HG02798 (cell line): ENCODE measurements at regions not wholly inside any gene's neighbourhood (a gene's known extent, or its start where the extent isn't known, plus 50 kb on each side); places are given as distances from the start of the nearest gene placed in this dataset.
"Not testable (repeated sequence)": the region's sequence is repeated elsewhere in the genome, so short reads cannot be mapped to it uniquely, and the experiment has no call there.

Experiments
- ATAC-seq: cut with Tn5 transposase; IDR thresholded peaks from one replicate; pipeline ENCODE4 v1.9.1; 2021; ENCODE audit warnings: mild to moderate bottlenecking; ENCODE audit not compliant: unreplicated experiment, poor library complexity

DNA sequence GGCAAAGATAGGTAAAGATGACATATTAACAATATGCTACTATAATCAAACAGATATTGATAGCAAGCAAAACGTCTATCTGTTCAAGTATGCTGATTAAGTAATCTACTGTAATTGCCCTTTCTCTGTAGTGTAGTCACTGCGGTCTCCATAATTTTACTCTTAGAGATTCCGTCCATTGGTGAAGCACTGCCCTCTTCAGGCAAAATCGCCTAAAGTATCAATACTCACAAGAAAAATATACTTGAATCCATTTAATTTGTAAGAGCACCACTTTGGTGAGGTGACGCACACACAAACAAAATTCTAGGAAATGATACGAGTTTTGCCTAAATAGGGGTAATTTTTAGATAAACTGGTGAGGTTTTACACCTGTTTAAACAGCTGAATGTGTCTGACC, 434.6 kb upstream of the CHRM3 start:
- no peak for ATAC-seq

DNA sequence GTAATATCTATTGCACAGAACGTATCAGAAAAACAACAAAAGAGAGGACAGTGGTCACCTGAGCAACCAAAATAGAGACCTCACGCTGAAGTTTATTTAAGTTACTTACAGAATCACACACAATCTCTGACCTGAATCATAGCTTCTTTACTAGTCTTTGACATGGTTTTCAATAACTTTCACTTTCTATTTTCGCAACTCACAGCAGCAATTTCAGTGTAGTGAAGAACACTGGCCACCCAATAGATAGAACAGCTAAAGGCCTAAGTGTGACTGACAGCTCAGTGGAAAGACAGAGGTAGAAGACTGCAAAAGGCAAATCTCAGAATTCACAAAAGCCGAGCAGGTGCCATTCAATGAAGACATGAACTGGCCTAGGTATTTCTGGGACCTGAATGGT, 435.6 kb upstream of the CHRM3 start:
- no peak for ATAC-seq

DNA sequence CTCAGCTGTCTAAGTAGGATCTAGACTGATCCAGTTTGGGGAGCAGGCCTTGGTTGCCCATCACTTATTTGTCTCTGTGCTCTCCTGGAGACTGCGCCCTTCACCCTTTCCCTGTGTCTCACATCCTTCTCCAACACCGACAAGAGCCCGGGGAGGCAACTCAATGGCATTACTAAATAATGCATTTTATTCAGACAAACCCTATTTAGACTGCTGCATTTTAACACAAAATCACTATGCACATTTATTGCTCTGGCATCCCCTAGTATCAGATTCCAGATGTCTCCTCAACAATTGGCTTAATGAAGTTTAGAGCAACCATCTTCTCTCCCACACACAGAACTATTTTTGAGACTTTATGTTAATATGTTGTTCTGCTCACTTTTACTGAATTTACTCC, 436.4 kb upstream of the CHRM3 start:
- no peak for ATAC-seq

DNA sequence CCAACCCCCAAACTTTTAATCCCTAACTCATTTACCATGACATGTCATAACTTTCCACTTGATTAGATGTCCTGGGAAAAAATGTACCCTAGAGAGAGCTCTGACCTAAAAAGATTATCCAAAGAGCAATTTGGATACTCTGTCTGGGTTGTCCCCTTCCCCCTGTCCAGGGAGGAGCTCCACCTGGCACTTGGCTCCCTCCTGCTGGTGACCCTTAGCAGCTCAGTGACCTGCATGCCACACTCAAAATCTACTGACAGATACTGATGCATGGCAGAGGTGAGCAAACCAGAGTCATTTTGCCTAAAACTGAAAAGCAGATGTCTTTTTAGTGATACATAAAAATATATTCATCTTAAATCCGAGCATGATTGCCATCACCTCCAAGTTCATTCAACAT, 442.3 kb upstream of the CHRM3 start:
- no peak for ATAC-seq

DNA sequence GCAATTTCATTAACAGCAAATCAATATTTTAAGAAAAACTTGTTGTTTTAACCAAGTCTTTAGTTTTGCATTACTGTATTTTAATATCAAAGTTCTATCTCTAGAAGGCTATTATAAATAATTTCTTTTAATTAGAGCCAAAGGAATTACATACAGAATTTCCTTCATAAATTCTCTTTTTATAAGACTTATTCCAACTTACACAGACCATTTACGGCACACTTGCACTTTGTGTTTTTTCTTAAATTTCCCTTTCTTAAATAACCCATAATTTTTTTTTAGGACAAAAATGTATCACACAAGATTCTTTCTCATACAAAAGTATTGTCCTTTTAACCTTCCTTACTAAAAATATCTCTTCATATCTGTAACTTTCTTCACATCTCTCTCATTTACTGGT, 458.5 kb upstream of the CHRM3 start:
- ATAC-seq: no peak

DNA sequence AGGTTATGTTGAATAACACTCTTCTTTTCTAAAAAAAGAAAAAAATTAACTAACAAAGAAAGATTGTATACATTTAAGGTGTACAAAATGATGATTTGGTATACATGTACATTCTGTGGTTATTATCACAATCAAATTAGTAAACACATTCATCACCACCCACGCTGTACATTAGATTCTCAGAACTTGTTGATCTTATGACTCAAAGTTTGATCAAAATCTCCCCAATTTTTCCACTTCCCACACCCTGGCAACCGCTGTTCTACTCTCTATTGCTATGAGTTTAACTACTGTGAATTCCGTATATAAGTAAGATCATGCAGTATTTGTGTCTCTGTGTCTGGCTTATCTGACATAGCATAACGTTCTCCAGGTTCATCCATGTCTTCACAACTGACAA, 469.5 kb upstream of the CHRM3 start:
- ATAC-seq: no peak

DNA sequence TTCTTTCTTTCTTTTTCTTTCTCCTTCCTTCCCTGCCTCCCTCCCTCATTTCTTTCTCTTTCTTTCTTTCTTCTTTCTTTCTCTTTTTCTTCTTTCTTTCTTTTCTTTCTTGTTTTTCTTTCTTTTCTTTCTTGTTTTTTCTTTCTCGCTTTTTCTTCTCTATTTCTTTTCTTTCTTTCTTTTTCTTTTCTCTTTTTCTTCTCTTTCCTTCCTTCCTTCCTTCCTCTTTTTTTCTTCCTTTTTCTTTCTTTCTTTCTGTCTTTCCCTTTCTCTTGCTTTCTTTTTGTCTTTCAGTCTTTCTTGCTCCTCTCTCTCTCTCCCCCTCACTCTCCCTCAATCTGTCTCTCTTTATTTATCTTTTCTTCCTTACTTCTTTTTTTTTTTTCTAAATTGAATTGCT, 472.0 kb upstream of the CHRM3 start:
- ATAC-seq: no peak

DNA sequence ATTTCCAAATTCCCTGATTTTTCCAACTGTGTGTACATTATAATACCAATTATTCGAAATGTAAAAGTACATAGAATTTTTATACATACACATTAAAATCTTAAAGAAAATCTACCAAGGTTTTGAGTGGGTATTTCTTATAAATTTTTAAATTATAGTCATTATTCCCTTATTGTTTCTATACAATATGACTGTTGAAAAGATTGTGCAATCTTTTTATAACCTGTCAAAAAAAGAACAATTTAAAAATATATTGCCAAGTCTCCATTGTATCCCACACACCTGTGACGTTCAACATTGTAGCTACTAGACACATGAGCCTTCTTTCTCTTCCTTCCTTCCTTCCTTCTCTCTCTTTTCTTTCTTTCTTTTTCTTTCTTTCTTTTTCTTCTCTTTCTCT, 473.2 kb upstream of the CHRM3 start:
- ATAC-seq: no peak

DNA sequence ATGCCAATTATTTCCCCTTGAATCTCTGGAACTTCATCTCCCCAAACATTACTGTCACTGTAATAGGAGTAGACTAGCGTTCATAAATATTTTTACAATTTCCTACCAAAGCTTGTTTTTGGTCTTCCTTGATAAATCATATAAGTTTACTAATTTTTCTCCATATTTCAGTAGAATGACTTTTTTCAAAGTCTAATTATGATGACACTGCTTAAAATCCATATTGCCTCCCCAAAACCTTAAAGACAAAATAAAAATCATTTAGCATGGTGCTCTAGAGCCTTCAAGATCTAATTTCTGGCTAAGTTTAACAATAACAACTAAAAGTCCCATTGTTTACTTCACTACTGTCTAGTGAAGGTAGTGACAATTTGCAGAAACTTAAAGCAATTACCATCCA, 474.2 kb upstream of the CHRM3 start:
- ATAC-seq: no peak

DNA sequence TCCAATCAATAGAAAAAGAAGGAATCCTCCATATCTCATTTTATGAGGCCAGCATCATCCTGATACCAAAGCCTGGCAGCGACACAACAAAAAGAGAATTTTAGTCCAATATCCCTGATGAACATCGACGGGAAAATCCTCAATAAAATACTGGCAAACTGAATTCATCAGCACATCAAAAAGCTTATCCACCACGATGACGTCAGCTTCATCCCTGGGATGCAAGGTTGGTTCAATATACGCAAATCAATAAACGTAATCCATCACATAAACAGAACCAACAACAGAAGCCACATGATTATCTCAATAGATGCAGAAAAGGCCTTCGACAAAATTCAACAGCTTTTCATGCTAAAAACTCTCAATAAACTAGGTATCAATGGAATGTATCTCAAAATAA, 483.6 kb upstream of the CHRM3 start:
- ATAC-seq: not testable (repeated sequence)

DNA sequence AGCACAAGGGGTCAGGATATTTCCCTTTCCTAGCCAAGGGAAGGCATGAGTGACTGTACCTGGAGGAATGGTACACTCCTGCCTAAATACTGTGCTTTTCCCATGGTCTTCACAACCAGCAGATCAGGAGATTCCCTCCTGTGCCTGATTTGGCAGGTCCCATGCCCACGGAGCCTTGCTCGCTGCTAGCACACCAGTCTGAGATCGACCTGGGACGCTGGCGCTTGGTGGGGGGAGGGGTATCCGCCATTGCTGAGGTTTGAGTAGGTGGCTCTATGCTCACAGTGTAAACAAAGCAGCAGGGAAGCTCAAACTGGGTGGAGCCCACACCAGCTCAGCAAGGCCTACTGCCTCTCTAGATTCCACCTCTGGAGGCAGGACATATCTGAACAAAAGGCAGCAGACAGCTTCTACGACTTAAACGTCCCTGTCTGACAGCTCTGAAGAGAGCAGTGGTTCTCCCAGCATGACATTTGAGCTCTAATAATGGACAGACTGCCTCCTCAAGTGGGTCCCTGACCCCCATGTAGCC, 486.0 kb upstream of the CHRM3 start:
- no peak for ATAC-seq

DNA sequence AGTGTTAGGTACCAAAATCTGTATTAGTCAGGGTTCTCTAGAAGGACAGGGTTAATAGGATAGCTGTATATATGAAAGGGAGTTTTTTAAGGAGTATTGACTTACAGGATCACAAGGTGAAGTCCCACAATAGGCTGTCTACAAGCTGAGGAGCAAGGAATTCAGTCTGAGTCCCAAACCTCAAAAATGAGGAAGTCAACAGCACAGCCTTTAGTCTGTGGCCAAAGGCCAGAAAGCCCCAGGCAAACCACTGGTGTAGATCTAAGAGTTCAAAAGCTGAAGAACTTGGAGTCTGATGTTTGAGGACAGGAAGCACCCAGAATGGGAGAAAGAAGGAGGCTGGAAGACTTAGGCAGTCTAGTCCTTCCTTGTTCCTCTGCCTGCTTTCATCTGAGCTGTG, 487.5 kb upstream of the CHRM3 start:
- no peak for ATAC-seq

DNA sequence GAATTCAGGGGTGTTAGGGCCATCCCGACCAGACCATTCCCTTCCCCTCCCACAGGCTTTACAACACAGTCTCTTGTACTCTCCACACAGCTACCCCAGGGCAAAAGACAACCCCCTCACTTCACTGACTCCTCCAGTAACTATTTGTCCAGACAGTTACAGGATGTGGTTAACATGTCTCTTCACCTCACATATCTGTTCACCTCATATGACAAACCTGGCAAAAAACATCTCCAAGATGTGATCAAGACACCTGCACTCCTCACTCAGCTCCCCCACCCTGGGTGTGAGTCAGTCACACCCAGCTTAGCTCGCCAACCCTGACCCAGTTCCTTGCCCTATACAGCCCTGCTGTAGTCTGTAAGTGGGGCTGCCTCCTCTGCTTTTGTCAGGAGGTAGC, 490.5 kb upstream of the CHRM3 start:
- no peak for ATAC-seq

DNA sequence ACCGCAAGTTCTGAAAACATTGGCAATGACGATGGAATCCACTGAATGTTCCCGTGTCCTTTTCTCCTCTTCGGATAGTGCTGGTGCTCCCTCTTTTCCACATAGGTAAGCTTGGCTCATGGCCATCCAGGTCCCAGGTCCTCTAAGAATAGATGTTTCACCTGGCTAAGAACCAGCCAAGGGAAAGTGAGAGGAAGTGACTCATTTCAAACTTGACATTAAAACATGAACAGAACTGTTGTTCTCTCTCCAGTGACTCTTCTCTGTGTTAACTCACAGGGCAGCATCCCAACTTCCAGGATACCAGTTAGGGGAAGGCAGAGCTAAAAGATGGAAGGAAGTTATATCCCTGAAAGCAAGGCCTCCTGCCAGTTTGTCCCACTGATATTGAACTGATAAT, 493.8 kb upstream of the CHRM3 start:
- no peak for ATAC-seq

DNA sequence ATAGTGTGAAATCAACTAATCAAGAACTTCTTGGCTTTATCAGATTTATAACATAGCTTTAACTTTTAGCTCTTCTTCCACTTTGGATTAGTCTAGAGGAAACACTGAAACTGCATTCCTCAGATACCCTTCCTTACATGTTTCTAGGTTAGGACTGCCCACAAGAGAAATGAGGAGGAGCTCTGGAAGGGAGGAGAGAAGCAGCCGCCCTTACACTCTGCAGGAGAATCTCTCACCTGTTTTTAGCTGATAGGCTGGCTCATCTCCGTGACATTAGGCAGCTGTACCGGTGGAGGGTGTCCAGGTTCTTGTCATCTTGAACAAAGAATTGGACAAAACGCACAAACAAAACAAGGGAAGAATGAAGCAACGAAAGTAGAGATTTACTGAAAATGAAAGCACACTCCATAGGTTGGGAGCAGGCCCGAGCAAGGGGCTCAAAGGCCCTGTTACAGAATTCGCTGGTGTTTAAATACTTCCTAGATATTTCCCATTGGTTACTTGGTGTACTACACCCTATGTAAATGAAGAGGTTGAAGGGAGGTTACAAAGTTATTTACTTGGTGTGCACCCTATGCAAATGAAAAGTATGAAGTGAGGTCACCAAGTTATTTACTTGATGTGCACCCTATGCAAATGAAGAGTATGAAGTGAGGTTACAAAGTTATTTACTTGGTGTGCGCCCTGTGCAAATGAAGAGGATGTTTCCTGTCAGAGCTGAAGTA, 524.9 kb upstream of the CHRM3 start:
- ATAC-seq: no peak

DNA sequence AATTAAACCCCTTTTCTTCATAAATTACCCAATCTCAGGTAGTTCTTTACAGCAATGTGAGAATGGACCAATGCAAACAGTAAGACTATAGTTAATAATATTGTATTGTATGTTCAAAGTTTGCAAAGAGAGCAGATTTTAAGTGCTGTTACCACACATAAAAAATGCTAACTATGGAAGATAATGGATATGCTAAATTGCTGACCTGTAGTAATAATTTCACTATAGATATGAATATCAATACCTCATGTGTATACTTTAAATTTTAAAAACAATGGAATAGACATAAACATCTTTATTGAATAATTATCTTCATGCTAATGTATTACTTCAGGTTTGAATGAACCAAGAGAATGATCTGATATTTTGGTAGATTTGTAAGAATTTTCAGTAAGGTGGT, 552.4 kb upstream of the CHRM3 start:
- no peak for ATAC-seq

DNA sequence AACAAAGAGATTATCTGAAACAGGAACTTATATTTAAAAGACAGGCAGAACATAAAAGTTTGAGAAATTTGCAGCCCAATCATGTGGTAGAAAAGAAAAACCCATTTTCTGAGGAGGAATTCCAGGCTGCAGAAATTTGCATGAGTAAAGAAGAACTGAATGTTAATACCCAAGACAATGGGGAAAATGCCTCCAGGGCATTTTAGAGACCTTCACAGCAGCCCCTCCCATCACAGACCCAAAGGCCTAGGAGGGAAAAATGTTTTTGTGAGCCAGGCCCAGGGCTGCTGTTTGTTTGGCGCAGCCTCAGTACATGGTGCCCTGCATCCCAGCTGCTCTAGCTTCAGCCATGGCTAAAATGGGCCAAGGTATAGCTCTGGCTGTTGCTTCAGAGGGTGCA, 554.3 kb upstream of the CHRM3 start:
- ATAC-seq: no peak

DNA sequence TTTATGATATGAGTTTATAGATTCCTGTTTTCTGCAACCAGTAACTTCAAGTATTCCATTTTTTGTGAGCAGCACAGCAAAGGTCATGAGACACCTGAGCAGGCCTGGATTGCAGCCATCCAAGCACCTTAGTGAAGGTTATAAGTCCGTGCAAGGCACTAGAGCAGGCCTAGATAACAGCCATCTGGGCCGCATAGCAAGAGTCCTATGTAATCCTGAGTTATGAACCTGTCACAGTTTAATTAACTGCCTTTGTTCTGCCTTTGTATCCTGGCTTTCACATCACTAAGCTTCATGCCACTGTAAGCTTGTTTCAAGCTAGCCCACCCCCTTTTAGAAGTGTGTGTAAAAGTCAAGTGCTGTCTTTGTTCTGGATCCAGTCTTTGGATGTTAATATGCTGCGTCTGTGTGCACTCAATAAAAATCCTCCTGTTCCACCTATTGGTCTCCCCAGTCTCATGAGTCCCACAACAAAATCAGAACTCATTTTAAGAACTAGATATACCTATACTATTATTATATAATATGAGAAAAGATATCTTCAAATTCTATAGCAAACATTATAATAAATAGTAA, 556.2 kb upstream of the CHRM3 start:
- no peak for ATAC-seq

DNA sequence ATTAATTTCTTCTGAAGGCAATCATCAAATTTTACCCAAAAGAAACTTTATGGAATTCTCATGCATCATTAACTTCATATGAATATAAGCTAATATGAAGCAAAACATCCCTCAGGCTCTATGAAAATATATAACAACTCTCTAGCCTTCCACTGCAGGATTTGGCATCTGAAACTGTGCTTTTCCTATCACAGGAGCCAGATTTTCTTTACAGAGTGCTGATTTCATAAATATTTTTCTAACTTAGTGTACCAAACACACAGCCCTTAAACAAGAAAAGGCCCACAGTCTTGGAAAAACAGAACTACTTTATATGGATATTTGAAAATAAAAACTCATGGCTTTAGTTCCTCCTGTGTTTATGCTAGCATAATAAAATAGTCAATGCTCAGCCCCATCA, 559.5 kb upstream of the CHRM3 start:
- no peak for ATAC-seq

DNA sequence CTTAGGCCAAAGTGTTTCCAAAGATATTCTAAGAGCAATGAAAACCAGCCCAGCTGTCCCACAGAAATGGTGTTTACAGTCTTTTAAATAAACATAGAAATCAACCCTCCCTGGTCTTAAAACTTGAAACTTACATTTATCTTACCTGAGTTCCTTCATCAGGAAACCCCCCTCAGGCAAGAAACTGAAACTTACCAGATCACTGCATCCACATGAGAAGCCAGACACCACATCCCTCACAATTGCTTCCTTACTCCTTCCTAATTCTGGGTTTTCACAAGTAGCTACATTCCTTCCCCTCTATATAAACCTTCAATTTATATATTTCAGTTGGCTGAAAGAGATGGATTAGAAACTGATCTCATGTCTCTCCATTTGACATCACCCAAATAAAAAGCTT, 563.0 kb upstream of the CHRM3 start:
- no peak for ATAC-seq

DNA sequence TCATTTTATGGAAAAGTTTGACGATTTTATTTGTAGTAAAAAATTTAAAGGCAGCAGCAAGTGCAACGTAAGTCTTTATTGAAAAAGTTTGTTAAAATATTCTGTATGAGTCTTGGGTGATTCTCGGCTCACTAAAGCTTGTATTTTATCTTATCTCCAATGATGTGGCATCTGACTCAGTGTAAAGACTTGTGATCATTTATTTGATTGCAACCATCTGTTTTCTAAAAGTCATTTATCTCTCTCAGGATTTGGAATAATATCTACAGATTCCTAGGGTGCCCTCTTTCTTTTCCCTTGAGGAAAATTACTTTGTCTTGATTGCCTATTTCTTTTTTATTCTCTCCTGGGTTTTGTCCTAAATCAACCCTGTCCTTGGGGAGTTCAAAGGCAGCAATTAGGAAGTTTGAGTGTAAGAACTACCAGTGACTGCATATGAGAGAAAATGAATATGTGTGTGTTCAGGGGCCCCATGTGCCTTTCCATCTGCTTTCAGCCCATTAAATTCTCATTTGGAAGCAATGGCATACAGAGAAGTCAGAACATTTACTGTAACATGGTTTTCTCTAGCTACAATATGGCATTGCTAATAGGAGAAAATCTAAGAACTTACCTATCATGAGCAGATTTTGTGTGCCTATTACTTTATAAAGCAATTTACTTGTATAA, 575.0 kb upstream of the CHRM3 start:
- no peak for ATAC-seq

DNA sequence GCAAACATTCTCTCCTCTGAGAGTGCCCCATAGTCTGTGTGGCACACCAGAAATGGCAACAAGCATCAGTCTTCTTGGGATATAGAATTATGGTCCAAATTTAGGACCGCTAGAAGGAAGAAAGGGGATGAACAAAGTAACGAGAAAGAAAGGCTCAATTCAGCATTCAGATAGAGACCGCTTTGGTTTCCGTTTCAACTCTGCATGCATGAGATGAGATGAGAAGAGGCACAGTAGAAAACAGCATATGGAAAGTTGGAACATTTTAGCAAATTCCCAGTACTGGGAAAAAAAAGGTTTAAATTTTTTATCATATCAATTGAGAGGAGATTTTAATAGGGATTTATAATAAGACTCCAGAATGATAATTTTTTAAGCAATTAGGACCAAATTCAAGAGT, 595.5 kb upstream of the CHRM3 start:
- ATAC-seq: no peak
